GM20000 (cell line): ENCODE measurements at regions not wholly inside any gene's neighbourhood (a gene's known extent, or its start where the extent isn't known, plus 50 kb on each side); places are given as distances from the start of the nearest gene placed in this dataset.
"Not testable (repeated sequence)": the region's sequence is repeated elsewhere in the genome, so short reads cannot be mapped to it uniquely, and the experiment has no call there.

Experiments used
- DNase-seq: peaks from one replicate; pipeline ENCODE4 v3.0.0; 2012; ENCODE audit warnings: low spot score
- CTCF ChIP-seq: IDR thresholded peaks from 2 replicates; pipeline ENCODE4 v1.5.1; 2012; ENCODE audit warnings: mild to moderate bottlenecking, control low read depth; ENCODE audit errors: extremely low read depth, missing control alignments

GRCh38 chr14:58769011-58769643, 131.4 kb downstream of the DACT1 start:
- no peak for DNase-seq
- no peak for TF ChIP-seq CTCF

GRCh38 chr14:58769771-58770170, 132.0 kb downstream of the DACT1 start:
- no peak for TF ChIP-seq CTCF
- DNase-seq = no peak

- no peak for DNase-seq
- no peak for TF ChIP-seq CTCF
These were observed 132.8 kb downstream of the DACT1 start for GRCh38 chr14:58770491-58770982.

- TF ChIP-seq CTCF = no peak
- no peak for DNase-seq
These were observed 133.3 kb downstream of the DACT1 start for GRCh38 chr14:58771016-58771415.

- no peak for DNase-seq
- no peak for TF ChIP-seq CTCF
These were observed 134.4 kb downstream of the DACT1 start for GRCh38 chr14:58772116-58772515.

- no peak for DNase-seq
- TF ChIP-seq CTCF = no peak
These were observed 135.2 kb downstream of the DACT1 start for GRCh38 chr14:58772794-58773620.

- TF ChIP-seq CTCF = no peak
- no peak for DNase-seq
These were observed 136.8 kb downstream of the DACT1 start for GRCh38 chr14:58774531-58774930.

GRCh38 chr14:58775130-58775529, 137.4 kb downstream of the DACT1 start:
- not testable (repeated sequence) for DNase-seq
